ENCODE measurements at regions not wholly inside any gene's neighbourhood (a gene's known extent, or its start where the extent isn't known, plus 50 kb on each side); places are given as distances from the start of the nearest gene placed in this dataset.
"Not testable (repeated sequence)": the region's sequence is repeated elsewhere in the genome, so short reads cannot be mapped to it uniquely, and the experiment has no call there.

DNA sequence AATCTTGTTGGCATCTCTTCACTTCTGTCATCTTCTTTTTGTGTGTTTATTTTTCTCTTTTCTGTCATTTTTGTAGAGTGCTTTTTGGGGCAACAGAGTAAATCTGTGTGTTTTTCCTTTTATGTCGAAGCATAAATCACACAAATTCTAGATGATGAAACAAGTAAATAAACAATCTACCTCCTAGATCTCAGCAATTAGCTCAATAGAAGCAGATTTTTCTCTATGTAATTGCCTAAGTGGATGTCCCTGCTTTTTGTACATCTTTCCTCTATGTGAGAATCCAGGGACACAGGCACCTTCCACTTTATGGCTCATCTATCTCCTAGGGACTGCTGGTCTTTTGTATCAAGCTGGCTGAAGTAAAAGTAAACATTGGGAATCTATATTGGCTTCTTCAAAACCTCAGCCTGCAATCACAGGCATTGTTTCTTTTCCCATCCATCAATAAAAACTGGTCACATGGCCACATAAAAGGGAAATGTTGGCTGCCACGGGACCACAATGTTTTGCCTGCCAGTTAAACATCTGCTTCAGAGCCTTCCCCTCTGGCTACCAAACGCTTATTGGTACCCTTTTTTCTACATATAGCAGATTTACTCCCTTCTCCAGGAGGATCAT is 323.8 kb downstream of the LMO7 start:
- no peak overlapping the region for H3K4me3 Mint-ChIP-seq
- no peak overlapping the region for H3K27ac Mint-ChIP-seq
- no peaks in the 10 kb centered on the region for H3K9me3 Mint-ChIP-seq
- peaks cover 2% of the 10 kb centered on the region for H3K27me3 Mint-ChIP-seq (ENCODE audit: insufficient read depth)
- TF ChIP-seq, protein P1, sequence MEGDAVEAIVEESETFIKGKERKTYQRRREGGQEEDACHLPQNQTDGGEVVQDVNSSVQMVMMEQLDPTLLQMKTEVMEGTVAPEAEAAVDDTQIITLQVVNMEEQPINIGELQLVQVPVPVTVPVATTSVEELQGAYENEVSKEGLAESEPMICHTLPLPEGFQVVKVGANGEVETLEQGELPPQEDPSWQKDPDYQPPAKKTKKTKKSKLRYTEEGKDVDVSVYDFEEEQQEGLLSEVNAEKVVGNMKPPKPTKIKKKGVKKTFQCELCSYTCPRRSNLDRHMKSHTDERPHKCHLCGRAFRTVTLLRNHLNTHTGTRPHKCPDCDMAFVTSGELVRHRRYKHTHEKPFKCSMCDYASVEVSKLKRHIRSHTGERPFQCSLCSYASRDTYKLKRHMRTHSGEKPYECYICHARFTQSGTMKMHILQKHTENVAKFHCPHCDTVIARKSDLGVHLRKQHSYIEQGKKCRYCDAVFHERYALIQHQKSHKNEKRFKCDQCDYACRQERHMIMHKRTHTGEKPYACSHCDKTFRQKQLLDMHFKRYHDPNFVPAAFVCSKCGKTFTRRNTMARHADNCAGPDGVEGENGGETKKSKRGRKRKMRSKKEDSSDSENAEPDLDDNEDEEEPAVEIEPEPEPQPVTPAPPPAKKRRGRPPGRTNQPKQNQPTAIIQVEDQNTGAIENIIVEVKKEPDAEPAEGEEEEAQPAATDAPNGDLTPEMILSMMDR (IDR thresholded peaks at IDR 0.05), result no peak
- H3K36me3 Mint-ChIP-seq (ENCODE audit: low read depth), result no peaks in the 10 kb centered on the region
- H3K4me1 Mint-ChIP-seq (ENCODE audit: low read depth), result no peaks in the 10 kb centered on the region
- DNase-seq, result no peak

DNA sequence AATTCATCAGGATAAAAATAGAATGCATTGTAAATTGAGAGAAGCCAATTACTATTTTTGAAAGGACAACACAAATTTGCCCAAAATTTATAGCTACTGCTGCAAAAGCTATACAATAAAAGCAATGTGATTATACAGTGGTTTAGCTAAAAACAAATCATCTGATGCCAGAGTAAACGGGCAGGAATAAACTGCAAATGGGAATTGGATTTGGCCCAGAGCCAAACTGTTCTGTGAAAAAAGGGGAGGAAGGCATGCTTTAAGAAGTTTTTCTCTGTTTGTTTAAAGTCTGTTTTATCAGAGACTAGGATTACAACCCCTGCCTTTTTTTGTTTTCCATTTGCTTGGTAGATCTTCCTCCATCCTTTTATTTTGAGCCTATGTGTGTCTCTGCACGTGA is 317.5 kb downstream of the LMO7 start:
- H3K4me3 Mint-ChIP-seq; H3K9me3 Mint-ChIP-seq; H3K27me3 Mint-ChIP-seq (ENCODE audit: insufficient read depth); H3K36me3 Mint-ChIP-seq (ENCODE audit: low read depth); DNase-seq; H3K4me1 Mint-ChIP-seq (ENCODE audit: low read depth); H3K27ac Mint-ChIP-seq: not testable (repeated sequence)

DNA sequence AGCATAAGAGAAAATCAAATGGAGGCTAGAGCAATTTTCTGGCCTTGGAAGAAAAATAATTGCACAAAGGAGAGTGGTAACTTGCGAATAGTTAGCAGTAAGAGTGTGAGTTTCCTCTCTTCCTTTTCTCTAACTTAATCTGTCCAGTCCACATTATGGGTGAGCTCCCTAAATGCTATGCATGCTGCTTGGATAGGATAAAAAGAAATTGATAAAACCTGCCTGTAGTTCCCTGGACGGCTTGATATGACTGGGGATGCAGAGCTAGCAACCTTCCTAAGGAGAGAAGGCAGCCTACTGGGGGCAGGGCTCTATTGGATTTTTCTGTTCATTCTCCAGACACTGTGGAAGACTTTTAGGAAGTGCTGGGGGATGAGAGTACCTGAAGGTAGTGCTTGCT is 311.3 kb downstream of the LMO7 start:
- H3K4me1 Mint-ChIP-seq (ENCODE audit: low read depth), result no peaks in the 10 kb centered on the region
- no peaks in the 10 kb centered on the region for H3K36me3 Mint-ChIP-seq (ENCODE audit: low read depth)
- no peak overlapping the region for H3K4me3 Mint-ChIP-seq
- H3K27ac Mint-ChIP-seq, result no peak overlapping the region
- TF ChIP-seq, protein P1 (IDR thresholded peaks at IDR 0.05), result no peak
- DNase-seq, result no peak
- no peaks in the 10 kb centered on the region for H3K27me3 Mint-ChIP-seq (ENCODE audit: insufficient read depth)
- no peaks in the 10 kb centered on the region for H3K9me3 Mint-ChIP-seq

DNA sequence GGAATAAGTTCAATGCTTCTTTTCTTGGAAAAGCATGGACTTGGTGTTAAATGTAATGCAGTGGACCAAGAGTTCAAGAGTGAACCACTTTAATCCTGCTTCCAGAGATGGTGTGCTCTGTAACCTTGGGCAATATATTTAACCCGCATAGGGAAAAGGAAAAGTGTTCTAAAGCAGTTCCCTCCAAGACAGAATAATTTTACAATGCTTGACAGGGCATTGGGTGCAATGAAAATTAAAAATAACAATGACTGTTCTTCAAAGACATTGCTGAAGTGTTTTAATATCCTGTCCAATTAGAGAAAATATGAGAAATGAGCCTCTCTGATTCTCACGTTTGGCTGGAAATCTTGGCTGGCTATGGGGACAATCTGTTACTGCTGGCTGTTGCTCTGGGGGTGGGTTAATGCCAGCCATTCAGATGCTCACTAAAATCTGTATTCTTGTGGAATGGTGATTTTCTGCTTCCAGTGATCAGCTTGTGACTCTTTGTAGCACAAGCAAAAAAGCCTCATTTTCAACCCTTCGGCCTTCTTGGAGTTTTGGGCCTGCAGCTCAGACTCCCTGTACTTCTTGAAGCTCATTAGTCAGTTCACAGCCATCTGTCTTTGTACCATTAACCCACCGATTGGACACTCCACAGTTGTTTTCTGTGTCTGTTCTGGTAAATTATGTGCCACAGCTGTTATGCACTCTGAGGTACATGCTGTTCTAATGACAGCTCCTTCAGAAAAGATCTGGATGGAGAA is 310.6 kb downstream of the LMO7 start:
- no peaks in the 10 kb centered on the region; the same call in 1 of the 2 replicates for H3K27me3 Mint-ChIP-seq (ENCODE audit: insufficient read depth)
- no peaks in the 10 kb centered on the region for H3K9me3 Mint-ChIP-seq
- no peaks in the 10 kb centered on the region for H3K36me3 Mint-ChIP-seq (ENCODE audit: low read depth)
- no peak for DNase-seq
- H3K4me3 Mint-ChIP-seq, result no peak overlapping the region
- no peaks in the 10 kb centered on the region for H3K4me1 Mint-ChIP-seq (ENCODE audit: low read depth)
- H3K27ac Mint-ChIP-seq, result no peak overlapping the region
- TF ChIP-seq, protein P1 (IDR thresholded peaks at IDR 0.05), result no peak

GRCh38 chr13:75945841-75946482 is 309.8 kb downstream of the LMO7 start:
- no peaks in the 10 kb centered on the region for H3K9me3 Mint-ChIP-seq
- DNase-seq, result no peak
- no peaks in the 10 kb centered on the region; the same call in 1 of the 2 replicates for H3K27me3 Mint-ChIP-seq (ENCODE audit: insufficient read depth)
- H3K4me3 Mint-ChIP-seq, result no peak overlapping the region
- no peaks in the 10 kb centered on the region for H3K4me1 Mint-ChIP-seq (ENCODE audit: low read depth)
- H3K27ac Mint-ChIP-seq, result no peak overlapping the region
- no peaks in the 10 kb centered on the region for H3K36me3 Mint-ChIP-seq (ENCODE audit: low read depth)
- TF ChIP-seq, protein P1 (IDR thresholded peaks at IDR 0.05), result no peak
